Stomach smooth muscle (tissue), 2 donors: ENCODE measurements at regions not wholly inside any gene's neighbourhood (a gene's known extent, or its start where the extent isn't known, plus 50 kb on each side); places are given as distances from the start of the nearest gene placed in this dataset.

ENCODE experiments used
- H3K27ac ChIP-seq: one replicate; pipeline ENCODE4 v1.7.0; 2013; ENCODE audit warnings: mild to moderate bottlenecking, low read length, inconsistent platforms
- H3K27me3 ChIP-seq, 2 donors: one replicate each; pipeline ENCODE4 v1.7.0; 2013; ENCODE audit warnings: low read length in 2 of 2; ENCODE audit not compliant: insufficient read depth in 2 of 2, control insufficient read depth in 1 of 2
- H3K36me3 ChIP-seq, 2 donors: one replicate each; pipeline ENCODE4 v1.7.0; 2013; ENCODE audit warnings: low read length in 2 of 2; ENCODE audit not compliant: control insufficient read depth in 2 of 2, insufficient read depth in 2 of 2
- H3K4me1 ChIP-seq: one replicate; pipeline ENCODE4 v1.7.0; 2013; ENCODE audit warnings: low read length; ENCODE audit not compliant: control insufficient read depth, insufficient read depth
- H3K4me3 ChIP-seq, 2 donors: one replicate each; pipeline ENCODE4 v1.7.0; 2013; ENCODE audit warnings: low read length in 2 of 2
- H3K9ac ChIP-seq, 2 donors: one replicate each; pipeline ENCODE4 v1.7.0; 2013; ENCODE audit warnings: low read length in 2 of 2, mild to moderate bottlenecking in 1 of 2
- H3K9me3 ChIP-seq, 2 donors: one replicate each; pipeline ENCODE4 v1.7.0; 2013; ENCODE audit warnings: low read length in 2 of 2; ENCODE audit not compliant: control insufficient read depth in 2 of 2
- donor health status: healthy.
- donor health status: Pancreatic carcinoma.

- H3K4me3 ChIP-seq, result no peak overlapping the region
- no peaks in the 10 kb centered on the region for H3K27me3 ChIP-seq
- no peaks in the 10 kb centered on the region for H3K4me1 ChIP-seq
- no peaks in the 10 kb centered on the region for H3K36me3 ChIP-seq
- H3K9ac ChIP-seq, result no peak overlapping the region
- H3K27ac ChIP-seq, result no peak overlapping the region
- H3K9me3 ChIP-seq, result no peaks in the 10 kb centered on the region
These were observed 1278.4 kb upstream of the GJE1 start for GRCh38 chr6:140854318-140854717.

GRCh38 chr6:140850438-140850837 lies 1282.3 kb upstream of the GJE1 start:
- H3K9ac ChIP-seq, result no peak overlapping the region
- no peaks in the 10 kb centered on the region for H3K36me3 ChIP-seq
- no peak overlapping the region for H3K27ac ChIP-seq
- H3K9me3 ChIP-seq, result no peaks in the 10 kb centered on the region
- no peaks in the 10 kb centered on the region for H3K4me1 ChIP-seq
- no peaks in the 10 kb centered on the region for H3K27me3 ChIP-seq
- no peak overlapping the region for H3K4me3 ChIP-seq

GRCh38 chr6:140849456-140849855 lies 1283.3 kb upstream of the GJE1 start:
- Histone ChIP-seq H3K9ac (no peak overlapping the region), H3K27ac (no peak overlapping the region), H3K4me3 (no peak overlapping the region), H3K4me1 (no peaks in the 10 kb centered on the region), H3K9me3 (no peaks in the 10 kb centered on the region), H3K27me3 (no peaks in the 10 kb centered on the region), H3K36me3 (no peaks in the 10 kb centered on the region)

- no peaks in the 10 kb centered on the region for H3K9me3 ChIP-seq
- no peak overlapping the region for H3K4me3 ChIP-seq
- no peaks in the 10 kb centered on the region for H3K27me3 ChIP-seq
- H3K4me1 ChIP-seq, result no peaks in the 10 kb centered on the region
- no peak overlapping the region for H3K9ac ChIP-seq
- no peaks in the 10 kb centered on the region for H3K36me3 ChIP-seq
- H3K27ac ChIP-seq, result no peak overlapping the region
These were observed 1285.5 kb upstream of the GJE1 start for GRCh38 chr6:140847262-140847645.

GRCh38 chr6:140846503-140847261 lies 1286.0 kb upstream of the GJE1 start:
- Histone ChIP-seq H3K27me3 (no peaks in the 10 kb centered on the region), H3K27ac (no peak overlapping the region), H3K9me3 (no peaks in the 10 kb centered on the region), H3K4me1 (no peaks in the 10 kb centered on the region), H3K9ac (no peak overlapping the region), H3K36me3 (no peaks in the 10 kb centered on the region), H3K4me3 (no peak overlapping the region)

GRCh38 chr6:140845701-140846100 lies 1287.0 kb upstream of the GJE1 start:
- H3K27me3 ChIP-seq, result no peaks in the 10 kb centered on the region
- no peaks in the 10 kb centered on the region for H3K36me3 ChIP-seq
- H3K4me1 ChIP-seq, result no peaks in the 10 kb centered on the region
- no peaks in the 10 kb centered on the region for H3K9me3 ChIP-seq
- H3K27ac ChIP-seq, result no peak overlapping the region
- H3K9ac ChIP-seq, result no peak overlapping the region
- no peak overlapping the region for H3K4me3 ChIP-seq

- no peak overlapping the region for H3K4me3 ChIP-seq
- H3K27ac ChIP-seq, result no peak overlapping the region
- H3K36me3 ChIP-seq, result no peaks in the 10 kb centered on the region
- H3K27me3 ChIP-seq, result no peaks in the 10 kb centered on the region
- no peak overlapping the region for H3K9ac ChIP-seq
- H3K4me1 ChIP-seq, result no peaks in the 10 kb centered on the region
- no peaks in the 10 kb centered on the region for H3K9me3 ChIP-seq
These were observed 1288.6 kb upstream of the GJE1 start for GRCh38 chr6:140844167-140844566.

GRCh38 chr6:140833408-140833807 lies 1299.3 kb upstream of the GJE1 start:
- Histone ChIP-seq H3K27me3 (no peaks in the 10 kb centered on the region), H3K4me3 (no peak overlapping the region), H3K9ac (no peak overlapping the region), H3K9me3 (no peaks in the 10 kb centered on the region), H3K4me1 (no peaks in the 10 kb centered on the region), H3K27ac (no peak overlapping the region), H3K36me3 (no peaks in the 10 kb centered on the region)

- Histone ChIP-seq H3K4me3 (no peak overlapping the region), H3K36me3 (no peaks in the 10 kb centered on the region), H3K27me3 (no peaks in the 10 kb centered on the region), H3K9ac (no peak overlapping the region), H3K4me1 (no peaks in the 10 kb centered on the region), H3K27ac (no peak overlapping the region), H3K9me3 (no peaks in the 10 kb centered on the region)
These were observed 1302.1 kb upstream of the GJE1 start for GRCh38 chr6:140830666-140831065.

- H3K36me3 ChIP-seq, result no peaks in the 10 kb centered on the region
- H3K9me3 ChIP-seq, result no peaks in the 10 kb centered on the region
- H3K4me3 ChIP-seq, result no peak overlapping the region
- H3K4me1 ChIP-seq, result no peaks in the 10 kb centered on the region
- H3K27ac ChIP-seq, result no peak overlapping the region
- no peaks in the 10 kb centered on the region for H3K27me3 ChIP-seq
- H3K9ac ChIP-seq, result no peak overlapping the region
These were observed 1303.9 kb upstream of the GJE1 start for GRCh38 chr6:140828856-140829255.

GRCh38 chr6:140827593-140827992 lies 1305.1 kb upstream of the GJE1 start:
- Histone ChIP-seq H3K9me3 (no peaks in the 10 kb centered on the region), H3K9ac (no peak overlapping the region), H3K4me3 (no peak overlapping the region), H3K36me3 (no peaks in the 10 kb centered on the region), H3K4me1 (no peaks in the 10 kb centered on the region), H3K27ac (no peak overlapping the region), H3K27me3 (no peaks in the 10 kb centered on the region)
